ENCODE measurements at regions not wholly inside any gene's neighbourhood (a gene's known extent, or its start where the extent isn't known, plus 50 kb on each side); places are given as distances from the start of the nearest gene placed in this dataset.

DNA sequence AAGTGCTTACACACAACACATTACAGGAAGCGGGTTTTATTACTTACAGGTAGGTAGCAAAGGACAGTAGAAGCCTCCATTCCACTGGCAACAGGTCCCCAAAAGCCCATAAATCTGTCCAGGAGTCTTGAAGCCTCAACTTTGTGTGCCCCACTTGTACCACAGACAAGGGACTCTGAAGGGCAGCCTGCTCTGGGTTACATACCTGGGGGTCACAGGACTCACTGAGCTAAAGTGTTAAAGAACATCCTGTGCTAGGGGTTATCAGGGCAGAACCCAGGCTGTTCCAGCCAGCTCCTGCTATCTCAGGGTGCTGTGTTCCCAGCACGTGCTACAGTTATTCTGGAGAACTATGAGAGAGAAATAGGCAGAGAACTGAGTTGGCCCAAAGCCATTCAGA is 230.9 kb upstream of the SLC10A2 start:
- Histone ChIP-seq H3K4me1 (ENCODE audit: insufficient read depth, low read length) (no peaks in the 10 kb centered on the region), H3K9me3 (ENCODE audit: control insufficient read depth, insufficient read depth, low read length) (peaks cover 5% of the 10 kb centered on the region; the same call in 1 of the 2 replicates), H3K9ac (ENCODE audit: low read depth, low read length) (no peak overlapping the region)

GRCh38 chr13:103291798-103292572 is 225.8 kb upstream of the SLC10A2 start:
- no peaks in the 10 kb centered on the region; the same call in 1 of the 2 replicates for H3K4me1 ChIP-seq (ENCODE audit: insufficient read depth, low read length)

More for the DNA sequence above, 230.9 kb upstream of the SLC10A2 start:
- H3K36me3 ChIP-seq (ENCODE audit: insufficient read depth, low read length), result no peaks in the 10 kb centered on the region

GRCh38 chr13:103291226-103291625 is 225.0 kb upstream of the SLC10A2 start:
- no peaks in the 10 kb centered on the region for H3K36me3 ChIP-seq (ENCODE audit: insufficient read depth, low read length)
- no peaks in the 10 kb centered on the region for H3K9me3 ChIP-seq (ENCODE audit: control insufficient read depth, insufficient read depth, low read length)
- H3K4me1 ChIP-seq (ENCODE audit: insufficient read depth, low read length), result no peaks in the 10 kb centered on the region; the same call in 1 of the 2 replicates
- H3K9ac ChIP-seq (ENCODE audit: low read depth, low read length), result no peak overlapping the region

More at GRCh38 chr13:103291798-103292572, 225.8 kb upstream of the SLC10A2 start:
- Histone ChIP-seq H3K36me3 (ENCODE audit: insufficient read depth, low read length) (no peaks in the 10 kb centered on the region), H3K9ac (ENCODE audit: low read depth, low read length) (no peak overlapping the region), H3K9me3 (ENCODE audit: control insufficient read depth, insufficient read depth, low read length) (peaks cover 3% of the 10 kb centered on the region; the same call in 1 of the 2 replicates)

DNA sequence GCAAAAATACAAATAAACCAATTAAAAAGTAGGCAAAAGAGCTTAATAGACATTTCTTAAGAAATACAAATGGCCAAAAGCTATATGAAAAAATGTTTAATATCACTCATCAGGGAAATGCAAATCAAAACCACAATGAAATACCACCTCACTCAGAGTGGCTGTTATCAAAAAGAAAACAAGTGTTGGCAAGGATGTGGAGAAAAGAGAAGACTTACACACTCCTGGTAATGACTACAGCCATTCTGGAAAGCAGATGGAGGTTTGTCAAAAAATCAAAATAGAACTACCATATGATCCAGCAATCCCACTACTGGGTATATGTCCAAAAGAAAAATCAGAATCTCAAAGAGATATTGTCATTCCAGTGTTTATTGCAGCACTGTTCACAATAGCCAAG is 223.5 kb upstream of the SLC10A2 start:
- no peak overlapping the region for H3K9ac ChIP-seq (ENCODE audit: low read depth, low read length)
- H3K36me3 ChIP-seq (ENCODE audit: insufficient read depth, low read length), result no peaks in the 10 kb centered on the region
- no peaks in the 10 kb centered on the region for H3K9me3 ChIP-seq (ENCODE audit: control insufficient read depth, insufficient read depth, low read length)
- no peaks in the 10 kb centered on the region; the same call in 1 of the 2 replicates for H3K4me1 ChIP-seq (ENCODE audit: insufficient read depth, low read length)

DNA sequence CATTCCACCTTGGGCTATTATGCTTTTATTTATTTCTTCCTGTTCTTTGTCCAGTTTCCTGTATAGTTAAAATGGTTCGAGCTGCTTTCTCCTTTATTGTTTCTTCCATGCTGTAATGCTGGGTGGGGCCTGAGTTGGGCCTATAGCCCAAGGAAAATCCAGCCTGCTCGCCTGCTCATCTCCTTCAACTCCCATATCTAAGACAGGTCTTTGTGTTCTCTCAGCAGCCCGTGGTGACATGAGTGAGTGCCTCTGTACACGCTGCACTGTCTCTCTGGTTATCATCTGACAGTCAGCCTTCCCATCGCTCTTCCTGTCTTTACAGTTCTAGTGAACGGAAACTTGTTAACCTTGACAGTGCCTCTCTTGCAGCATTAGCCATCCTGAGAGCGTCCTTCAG is 221.9 kb upstream of the SLC10A2 start:
- Histone ChIP-seq H3K9ac (ENCODE audit: low read depth, low read length) (no peak overlapping the region), H3K4me1 (ENCODE audit: insufficient read depth, low read length) (no peaks in the 10 kb centered on the region; the same call in 1 of the 2 replicates), H3K36me3 (ENCODE audit: insufficient read depth, low read length) (no peaks in the 10 kb centered on the region), H3K9me3 (ENCODE audit: control insufficient read depth, insufficient read depth, low read length) (no peaks in the 10 kb centered on the region)

GRCh38 chr13:103287659-103288058 is 221.4 kb upstream of the SLC10A2 start:
- Histone ChIP-seq H3K9me3 (ENCODE audit: control insufficient read depth, insufficient read depth, low read length) (no peaks in the 10 kb centered on the region), H3K36me3 (ENCODE audit: insufficient read depth, low read length) (no peaks in the 10 kb centered on the region), H3K9ac (ENCODE audit: low read depth, low read length) (no peak overlapping the region), H3K4me1 (ENCODE audit: insufficient read depth, low read length) (no peaks in the 10 kb centered on the region; the same call in 1 of the 2 replicates)

- Histone ChIP-seq H3K36me3 (ENCODE audit: insufficient read depth, low read length) (no peaks in the 10 kb centered on the region), H3K9ac (ENCODE audit: low read depth, low read length) (no peak overlapping the region), H3K9me3 (ENCODE audit: control insufficient read depth, insufficient read depth, low read length) (no peaks in the 10 kb centered on the region), H3K4me1 (ENCODE audit: insufficient read depth, low read length) (no peaks in the 10 kb centered on the region)
Measured at GRCh38 chr13:103284466-103284865, 218.2 kb upstream of the SLC10A2 start.

GRCh38 chr13:103283451-103283820 is 217.2 kb upstream of the SLC10A2 start:
- Histone ChIP-seq H3K4me1 (ENCODE audit: insufficient read depth, low read length) (no peaks in the 10 kb centered on the region), H3K36me3 (ENCODE audit: insufficient read depth, low read length) (no peaks in the 10 kb centered on the region), H3K9ac (ENCODE audit: low read depth, low read length) (no peak overlapping the region), H3K9me3 (ENCODE audit: control insufficient read depth, insufficient read depth, low read length) (no peaks in the 10 kb centered on the region)

GRCh38 chr13:103282571-103283450 is 216.6 kb upstream of the SLC10A2 start:
- H3K9ac ChIP-seq (ENCODE audit: low read depth, low read length), result no peak overlapping the region
- no peaks in the 10 kb centered on the region for H3K9me3 ChIP-seq (ENCODE audit: control insufficient read depth, insufficient read depth, low read length)
- H3K36me3 ChIP-seq (ENCODE audit: insufficient read depth, low read length), result no peaks in the 10 kb centered on the region
- H3K4me1 ChIP-seq (ENCODE audit: insufficient read depth, low read length), result no peaks in the 10 kb centered on the region

- H3K9me3 ChIP-seq (ENCODE audit: control insufficient read depth, insufficient read depth, low read length), result no peaks in the 10 kb centered on the region
Measured at GRCh38 chr13:103277959-103278694, 211.9 kb upstream of the SLC10A2 start.

DNA sequence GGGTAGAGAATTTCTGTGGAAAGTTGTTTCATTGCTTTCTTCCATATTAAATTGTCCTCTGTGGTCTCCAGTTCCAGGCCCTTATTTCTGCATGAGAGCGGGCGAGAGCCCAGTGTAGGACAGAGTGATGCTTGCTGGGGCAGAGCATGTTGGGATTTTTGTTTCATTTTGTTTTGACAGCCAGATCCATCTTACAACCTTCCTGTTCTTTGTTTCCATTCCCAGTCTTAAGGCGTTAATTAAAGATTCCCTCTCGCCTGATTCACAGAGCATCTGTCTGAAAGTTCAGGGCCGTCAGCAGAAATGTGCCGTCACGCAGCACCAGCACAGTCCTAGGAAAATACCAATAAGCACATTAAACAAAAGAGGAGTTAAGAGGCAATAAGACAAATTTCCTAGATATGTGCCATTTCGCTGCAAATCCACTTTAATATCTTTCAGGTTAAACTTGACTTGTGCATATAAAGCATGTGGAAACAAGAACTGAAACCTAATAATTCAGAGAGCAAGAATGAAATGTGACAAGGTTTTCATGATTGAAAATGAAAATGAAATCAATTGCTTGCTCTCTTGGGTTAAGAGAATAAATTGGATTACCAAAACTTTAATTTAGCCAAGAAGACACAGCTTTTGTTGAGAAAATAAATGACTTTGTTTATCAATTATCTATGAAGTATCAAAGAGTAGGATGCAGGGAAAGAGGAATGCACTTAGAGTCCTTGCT is 210.7 kb upstream of the SLC10A2 start:
- H3K36me3 ChIP-seq (ENCODE audit: insufficient read depth, low read length), result no peaks in the 10 kb centered on the region
- no peaks in the 10 kb centered on the region for H3K9me3 ChIP-seq (ENCODE audit: control insufficient read depth, insufficient read depth, low read length)
- H3K9ac ChIP-seq (ENCODE audit: low read depth, low read length), result no peak overlapping the region
- H3K4me1 ChIP-seq (ENCODE audit: insufficient read depth, low read length), result no peaks in the 10 kb centered on the region

More at GRCh38 chr13:103277959-103278694, 211.9 kb upstream of the SLC10A2 start:
- no peak overlapping the region for H3K9ac ChIP-seq (ENCODE audit: low read depth, low read length)
- H3K4me1 ChIP-seq (ENCODE audit: insufficient read depth, low read length), result no peaks in the 10 kb centered on the region
- H3K36me3 ChIP-seq (ENCODE audit: insufficient read depth, low read length), result no peaks in the 10 kb centered on the region

GRCh38 chr13:103275722-103276121 is 209.5 kb upstream of the SLC10A2 start:
- Histone ChIP-seq H3K9me3 (ENCODE audit: control insufficient read depth, insufficient read depth, low read length) (no peaks in the 10 kb centered on the region), H3K9ac (ENCODE audit: low read depth, low read length) (no peak overlapping the region), H3K36me3 (ENCODE audit: insufficient read depth, low read length) (no peaks in the 10 kb centered on the region), H3K4me1 (ENCODE audit: insufficient read depth, low read length) (no peaks in the 10 kb centered on the region)

DNA sequence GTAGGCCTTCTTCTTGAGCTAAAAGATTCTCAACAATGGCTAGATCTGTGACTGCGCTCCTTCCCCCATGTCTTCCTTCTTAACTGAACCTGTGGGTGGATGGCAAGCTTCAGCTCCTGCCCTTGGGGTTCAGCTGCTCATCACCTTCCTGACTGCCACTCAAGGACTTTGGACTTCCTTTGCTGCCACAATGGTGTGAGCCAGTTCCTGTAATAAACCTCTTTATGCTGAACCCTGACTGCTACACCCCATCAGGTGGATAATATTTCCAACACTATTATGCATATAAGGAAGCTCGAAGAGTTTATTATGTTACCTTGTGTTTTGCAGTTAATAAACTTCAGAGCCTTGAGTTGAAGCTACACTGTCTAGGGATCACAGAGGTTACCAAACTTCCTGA is 208.9 kb upstream of the SLC10A2 start:
- H3K36me3 ChIP-seq (ENCODE audit: insufficient read depth, low read length), result no peaks in the 10 kb centered on the region
- no peaks in the 10 kb centered on the region for H3K4me1 ChIP-seq (ENCODE audit: insufficient read depth, low read length)
- no peak overlapping the region for H3K9ac ChIP-seq (ENCODE audit: low read depth, low read length)
- H3K9me3 ChIP-seq (ENCODE audit: control insufficient read depth, insufficient read depth, low read length), result no peaks in the 10 kb centered on the region
